ENCODE measurements at regions not wholly inside any gene's neighbourhood (a gene's known extent, or its start where the extent isn't known, plus 50 kb on each side); places are given as distances from the start of the nearest gene placed in this dataset.
"Not testable (repeated sequence)": the region's sequence is repeated elsewhere in the genome, so short reads cannot be mapped to it uniquely, and the experiment has no call there.

DNA sequence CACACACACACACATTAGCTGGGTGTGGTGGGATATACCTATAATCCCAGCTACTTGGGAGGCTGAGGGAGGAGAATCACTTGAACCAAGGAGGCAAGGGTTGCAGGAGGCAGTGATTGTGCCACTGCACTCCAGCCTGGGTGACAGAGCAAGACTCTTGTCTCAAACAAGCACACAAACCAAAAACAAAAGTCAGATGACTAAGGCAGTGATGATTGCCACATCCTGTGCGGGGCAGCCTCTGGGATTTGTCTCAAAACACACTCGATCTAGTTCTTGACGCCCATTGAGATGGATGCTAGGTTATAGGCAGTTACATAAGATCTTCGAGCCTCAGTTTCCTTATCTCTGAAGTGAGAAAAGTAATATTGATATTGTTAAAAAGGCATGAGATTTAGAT is 57.8 kb upstream of the NBPF8 start:
- WGBS = 88% methylated on average over 3 of the region's 4 CpGs
- DNase-seq (ENCODE audit: extremely low spot score); H3K27ac ChIP-seq (ENCODE audit: low read depth): not testable (repeated sequence)

DNA sequence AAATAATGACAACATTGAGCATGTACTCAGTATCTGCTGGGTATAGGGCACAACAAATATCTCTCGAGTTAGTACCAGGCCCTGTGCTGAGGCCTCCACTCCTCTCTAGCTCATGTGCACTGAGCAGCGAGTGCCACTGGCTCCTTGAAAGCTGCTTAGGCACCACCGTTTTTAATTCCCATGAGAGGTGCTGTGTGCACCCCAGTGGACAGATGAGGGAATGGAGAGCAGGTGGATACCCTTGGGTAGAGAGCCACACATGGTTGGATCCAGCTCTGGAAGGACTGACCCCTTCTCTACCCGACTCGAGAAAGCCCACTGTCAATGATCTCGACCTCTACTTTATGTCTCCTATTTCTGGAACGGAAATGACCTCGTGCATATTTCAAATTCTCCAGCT is 58.7 kb upstream of the NBPF8 start:
- not testable (repeated sequence) for H3K4me1 ChIP-seq (ENCODE audit: insufficient read depth); H3K36me3 ChIP-seq (ENCODE audit: insufficient read depth); H3K27ac ChIP-seq (ENCODE audit: low read depth); H3K4me3 ChIP-seq (ENCODE audit: low read depth, low read length); DNase-seq (ENCODE audit: extremely low spot score)
- WGBS = 53% methylated on average over 5 of the region's 8 CpGs

More for the DNA sequence above, 57.8 kb upstream of the NBPF8 start:
- H3K36me3 ChIP-seq (ENCODE audit: insufficient read depth); H3K4me3 ChIP-seq (ENCODE audit: low read depth, low read length); H3K4me1 ChIP-seq (ENCODE audit: insufficient read depth): not testable (repeated sequence)

DNA sequence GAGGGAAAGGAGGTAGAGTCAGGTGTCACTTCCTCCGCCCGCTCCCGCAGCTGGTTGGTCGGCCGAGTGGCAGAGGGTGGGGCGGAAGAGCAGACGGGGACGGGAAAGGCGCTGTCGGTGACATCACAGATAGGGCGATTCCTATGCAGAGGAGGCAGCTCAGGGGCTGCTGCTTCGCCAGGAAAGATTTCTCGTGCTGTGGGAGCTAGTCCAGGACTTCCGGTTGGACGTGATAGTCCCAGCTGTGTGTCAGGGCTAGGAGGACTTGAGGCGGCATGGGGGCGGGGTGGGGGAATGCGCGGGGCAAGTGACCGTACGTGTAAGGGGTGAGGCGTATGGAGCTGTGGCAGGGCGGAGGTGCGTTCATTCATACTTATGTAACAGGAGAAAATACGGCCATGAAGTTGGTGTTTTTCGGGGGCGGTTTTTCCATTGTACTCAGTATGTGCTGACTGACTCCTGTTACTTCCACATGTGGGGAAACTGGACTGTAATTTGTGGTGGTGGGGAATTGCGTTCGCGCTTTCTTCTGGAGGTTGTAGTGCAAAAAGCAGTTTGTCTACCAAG is 60.1 kb upstream of the NBPF8 start:
- H3K27ac ChIP-seq (ENCODE audit: low read depth); DNase-seq (ENCODE audit: extremely low spot score); H3K4me1 ChIP-seq (ENCODE audit: insufficient read depth); H3K36me3 ChIP-seq (ENCODE audit: insufficient read depth): not testable (repeated sequence)
- WGBS = 13% methylated on average over 20 of the region's 30 CpGs
- H3K4me3 ChIP-seq (ENCODE audit: low read depth, low read length) = peak overlapping the region; percentile 9

DNA sequence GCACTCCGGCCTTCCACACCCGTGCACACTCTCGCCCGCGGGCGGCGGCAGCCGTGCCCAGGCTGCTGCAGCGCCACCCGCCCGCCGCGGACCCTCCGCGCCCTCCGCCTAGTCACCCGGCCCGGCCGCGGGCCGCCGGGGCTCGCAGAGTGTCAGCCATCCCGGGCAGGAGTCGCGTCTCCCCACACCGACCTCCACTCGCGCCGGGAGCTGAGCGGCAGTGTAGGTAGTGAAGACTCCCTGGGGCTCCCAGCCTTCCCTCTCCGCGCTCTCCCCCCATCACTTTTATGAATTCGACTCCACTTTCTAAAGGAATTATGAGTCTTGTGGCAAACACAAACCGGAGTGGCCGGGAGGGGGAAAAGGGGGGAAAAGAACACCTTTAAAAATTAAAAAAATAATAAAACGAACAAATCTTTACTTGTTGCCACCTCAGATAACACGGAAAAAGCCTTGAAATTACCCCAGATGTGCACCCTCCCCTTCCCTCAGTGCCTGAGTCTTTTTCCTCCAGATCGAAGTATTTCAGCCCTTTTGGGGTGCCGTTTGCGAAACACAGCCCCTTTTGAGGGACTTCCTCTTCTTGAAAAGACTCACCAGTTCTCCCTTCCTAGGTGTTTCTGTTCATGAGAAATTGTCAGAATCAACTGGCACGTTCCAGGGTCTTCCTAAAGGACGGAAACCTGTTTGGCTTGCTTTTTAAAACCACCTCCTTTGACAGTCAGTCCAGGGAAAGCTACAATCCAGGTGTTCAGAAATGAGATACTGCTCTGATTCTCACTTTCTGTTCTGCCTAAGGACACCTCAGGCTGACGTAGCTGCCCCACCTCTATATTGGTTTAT is 72.4 kb upstream of the NBPF8 start:
- DNase-seq (ENCODE audit: extremely low spot score); H3K36me3 ChIP-seq (ENCODE audit: insufficient read depth); H3K27ac ChIP-seq (ENCODE audit: low read depth): not testable (repeated sequence)

DNA sequence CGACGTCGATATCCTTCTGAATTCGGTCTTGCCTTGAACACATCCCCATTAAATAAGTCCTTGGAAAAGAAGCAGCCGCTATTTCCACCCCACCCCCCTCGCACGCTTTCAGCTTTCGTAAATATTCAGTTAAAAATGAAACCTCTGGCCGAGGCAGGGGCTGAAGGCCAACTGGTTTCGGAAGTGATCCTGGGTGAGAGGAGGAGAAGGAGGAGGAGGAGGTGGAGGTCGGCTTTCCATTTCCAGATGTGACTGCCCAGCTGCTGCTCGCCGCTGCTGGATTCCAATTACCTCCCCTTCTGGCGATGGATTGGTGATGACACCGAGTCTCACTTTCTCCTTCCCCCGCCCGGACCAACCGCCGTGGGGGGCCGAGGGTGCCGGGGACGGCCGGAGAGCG is 73.1 kb upstream of the NBPF8 start:
- H3K4me1 ChIP-seq (ENCODE audit: insufficient read depth); DNase-seq (ENCODE audit: extremely low spot score); H3K27ac ChIP-seq (ENCODE audit: low read depth); H3K36me3 ChIP-seq (ENCODE audit: insufficient read depth): not testable (repeated sequence)
- 0% methylated on average over 15 of the region's 24 CpGs for WGBS
- H3K4me3 ChIP-seq (ENCODE audit: low read depth, low read length) = peak overlapping the region; percentile 39

More for the DNA sequence above, 72.4 kb upstream of the NBPF8 start:
- not testable (repeated sequence) for H3K4me1 ChIP-seq (ENCODE audit: insufficient read depth); H3K4me3 ChIP-seq (ENCODE audit: low read depth, low read length)
- WGBS = 2% methylated on average over 25 of the region's 44 CpGs

DNA sequence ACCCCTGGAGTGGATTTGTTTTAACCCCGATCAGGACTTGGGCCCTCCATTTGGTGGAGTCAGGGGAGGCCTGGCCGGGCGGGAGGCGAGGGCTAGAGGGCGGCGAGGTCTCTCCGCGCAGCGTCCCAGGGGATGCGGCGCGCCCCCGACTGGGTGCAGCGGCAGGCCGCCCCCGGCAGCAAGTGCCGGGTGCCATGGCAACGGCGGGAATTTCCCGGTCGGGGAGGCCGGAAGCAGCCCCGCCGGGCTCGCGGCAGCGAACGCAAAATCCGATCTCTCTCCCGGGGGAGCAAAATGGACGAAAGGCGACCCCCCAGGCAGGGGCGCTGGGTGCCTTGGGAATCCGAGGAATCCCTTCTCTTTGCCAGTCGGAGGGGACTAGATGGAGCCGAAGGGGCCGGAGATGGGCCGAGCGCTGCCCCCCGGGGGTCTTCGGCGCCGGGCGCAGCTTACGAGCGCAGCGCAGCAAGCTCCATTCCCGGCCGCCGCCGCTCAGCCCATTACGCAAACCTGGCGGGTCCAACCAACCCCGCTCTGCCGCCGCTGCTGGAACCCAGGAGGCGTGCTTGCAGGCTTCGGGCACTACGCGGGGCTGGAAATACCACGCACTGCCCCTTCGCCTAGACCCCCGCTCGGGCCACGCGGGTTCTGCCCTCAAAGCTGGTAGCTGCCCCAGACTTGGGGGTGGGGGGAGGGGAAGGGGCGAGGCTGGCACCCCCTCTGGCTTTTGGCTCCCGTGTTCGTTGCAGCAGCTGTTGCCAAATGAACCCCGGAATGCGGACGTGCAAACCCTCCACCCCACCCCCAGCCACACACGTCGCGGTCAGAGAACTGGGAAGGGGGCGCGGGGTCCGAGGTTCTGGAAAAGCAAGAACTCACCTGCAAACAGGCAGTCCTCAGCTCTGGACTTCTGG is 73.7 kb upstream of the NBPF8 start:
- Histone ChIP-seq H3K4me3 (ENCODE audit: low read depth, low read length) (peak overlapping the region; percentile 39), H3K27ac (ENCODE audit: low read depth) (peak overlapping the region; percentile 59)
- not testable (repeated sequence) for DNase-seq (ENCODE audit: extremely low spot score); H3K4me1 ChIP-seq (ENCODE audit: insufficient read depth); H3K36me3 ChIP-seq (ENCODE audit: insufficient read depth)
- under 1% methylated on average over 36 of the region's 78 CpGs for WGBS

DNA sequence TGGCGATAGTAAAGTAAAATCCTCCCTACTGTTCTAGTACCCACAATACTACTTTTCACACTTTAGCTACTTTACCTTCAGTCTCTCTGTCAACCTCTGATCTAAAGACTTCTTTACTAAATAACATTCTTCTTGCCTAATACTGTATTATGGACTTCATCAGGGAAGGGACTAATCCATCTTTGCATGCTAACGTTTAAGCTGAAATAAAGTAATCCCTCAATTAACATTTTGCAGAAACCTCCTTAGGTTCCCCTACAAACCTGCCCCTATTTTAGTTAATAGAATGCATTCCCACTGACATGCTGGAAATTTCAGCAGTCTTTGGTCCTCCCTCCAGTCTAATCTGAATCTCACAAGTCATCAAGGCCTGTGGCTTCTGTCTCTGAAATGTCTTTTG is 99.1 kb upstream of the NBPF8 start:
- H3K4me3 ChIP-seq (ENCODE audit: low read depth, low read length) = not testable (repeated sequence)
- no CpG with 5 or more reads among the region's 2 CpGs for WGBS

DNA sequence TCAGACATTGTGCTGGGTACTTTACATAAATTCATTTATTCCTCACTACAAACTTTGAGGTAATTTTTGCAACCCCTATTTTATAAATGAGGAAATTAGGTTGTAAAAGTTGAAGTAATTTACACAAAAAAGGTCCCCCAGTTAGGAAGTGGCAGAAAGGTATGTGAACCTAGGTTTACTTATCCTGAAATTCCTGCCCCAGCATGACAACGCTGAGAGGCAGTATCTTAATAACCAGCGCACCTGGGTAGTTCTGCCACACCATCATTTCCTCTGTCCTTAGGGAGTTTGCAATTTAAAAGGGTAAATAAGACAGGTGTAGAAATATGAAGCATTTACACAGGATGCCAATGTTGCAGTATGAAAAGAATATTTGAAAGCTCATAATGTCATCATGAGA is 102.9 kb upstream of the NBPF8 start:
- not testable (repeated sequence) for H3K36me3 ChIP-seq (ENCODE audit: insufficient read depth); H3K27ac ChIP-seq (ENCODE audit: low read depth); DNase-seq (ENCODE audit: extremely low spot score); H3K4me1 ChIP-seq (ENCODE audit: insufficient read depth); H3K4me3 ChIP-seq (ENCODE audit: low read depth, low read length)
- WGBS = no CpG with 5 or more reads among the region's 2 CpGs

More for the DNA sequence above, 99.1 kb upstream of the NBPF8 start:
- not testable (repeated sequence) for H3K4me1 ChIP-seq (ENCODE audit: insufficient read depth); H3K27ac ChIP-seq (ENCODE audit: low read depth); H3K36me3 ChIP-seq (ENCODE audit: insufficient read depth); DNase-seq (ENCODE audit: extremely low spot score)

DNA sequence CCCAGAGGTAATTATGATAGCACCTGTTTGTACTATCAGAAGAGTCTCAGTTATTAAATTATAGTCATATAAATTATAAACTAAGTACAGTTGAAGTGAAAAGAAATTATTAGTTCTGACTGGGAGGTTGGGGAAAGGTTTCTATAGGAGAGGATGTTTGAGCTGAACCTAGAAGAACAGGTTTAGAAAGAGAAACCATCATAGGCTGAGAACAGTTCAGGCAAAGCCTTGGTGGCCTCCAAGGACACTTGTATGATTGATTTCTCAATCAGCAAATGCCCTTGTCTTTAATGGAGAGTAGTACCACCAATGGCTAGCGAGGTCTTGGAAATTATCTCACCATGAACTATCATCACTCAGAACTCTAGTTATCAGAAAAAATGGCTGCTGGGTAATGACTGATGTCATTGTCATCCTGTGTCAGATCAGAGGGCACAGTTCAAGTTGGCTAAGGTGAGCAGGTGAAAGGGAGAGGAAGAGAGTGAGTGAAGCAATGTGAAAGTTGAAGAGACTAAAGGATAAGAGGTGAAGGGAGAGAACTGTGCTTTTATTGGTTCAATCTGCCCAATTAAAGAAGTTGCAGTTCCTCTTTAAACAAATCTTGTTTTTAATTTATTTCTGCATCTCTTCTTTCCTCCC is 105.8 kb upstream of the NBPF8 start:
- H3K4me1 ChIP-seq (ENCODE audit: insufficient read depth); DNase-seq (ENCODE audit: extremely low spot score); H3K4me3 ChIP-seq (ENCODE audit: low read depth, low read length); H3K27ac ChIP-seq (ENCODE audit: low read depth); H3K36me3 ChIP-seq (ENCODE audit: insufficient read depth): not testable (repeated sequence)
- WGBS = no CpG with 5 or more reads among the region's 1 CpG

DNA sequence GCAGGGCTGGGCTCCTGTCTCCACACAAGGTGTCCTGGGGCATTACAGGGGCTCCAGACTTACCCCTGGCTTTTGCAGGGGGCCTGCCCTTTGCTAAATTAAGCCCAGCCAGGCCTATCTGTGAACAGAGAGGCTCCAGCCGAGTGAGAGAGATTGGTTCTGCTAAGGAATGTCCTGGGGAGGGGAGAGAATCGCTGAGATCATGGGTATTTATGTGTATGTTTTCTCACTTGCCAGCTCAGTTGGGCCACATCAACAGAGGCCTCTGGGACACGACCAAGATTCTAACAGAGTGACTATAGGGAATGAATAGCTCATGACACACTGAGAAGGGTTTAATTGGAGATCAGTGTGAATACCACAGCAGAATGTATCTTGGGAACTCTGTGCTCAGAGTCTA is 109.8 kb upstream of the NBPF8 start:
- not testable (repeated sequence) for H3K36me3 ChIP-seq (ENCODE audit: insufficient read depth); H3K4me1 ChIP-seq (ENCODE audit: insufficient read depth); DNase-seq (ENCODE audit: extremely low spot score); H3K4me3 ChIP-seq (ENCODE audit: low read depth, low read length); H3K27ac ChIP-seq (ENCODE audit: low read depth)
- WGBS = no CpG with 5 or more reads among the region's 3 CpGs

DNA sequence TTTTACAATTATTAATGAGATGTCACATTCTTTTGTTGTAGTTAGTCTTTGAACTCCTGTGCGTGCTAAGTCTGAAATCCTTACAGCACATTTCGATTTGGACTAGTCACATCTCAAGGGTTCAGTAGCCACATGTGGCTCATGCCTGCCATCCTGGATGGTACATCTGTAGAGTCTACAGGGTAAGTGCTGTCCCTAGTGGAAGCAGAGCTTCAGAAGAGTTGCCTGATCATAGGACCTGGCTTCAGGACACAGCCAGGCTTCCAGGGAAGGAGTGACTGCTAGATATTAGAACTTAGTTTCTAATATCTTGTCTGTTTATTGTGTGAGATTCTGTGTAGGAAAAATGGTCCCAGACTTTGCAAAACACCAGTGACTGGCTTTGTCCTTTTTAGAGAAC is 110.5 kb upstream of the NBPF8 start:
- WGBS = no CpG with 5 or more reads among the region's 2 CpGs
- not testable (repeated sequence) for H3K27ac ChIP-seq (ENCODE audit: low read depth); DNase-seq (ENCODE audit: extremely low spot score); H3K4me1 ChIP-seq (ENCODE audit: insufficient read depth); H3K36me3 ChIP-seq (ENCODE audit: insufficient read depth); H3K4me3 ChIP-seq (ENCODE audit: low read depth, low read length)

DNA sequence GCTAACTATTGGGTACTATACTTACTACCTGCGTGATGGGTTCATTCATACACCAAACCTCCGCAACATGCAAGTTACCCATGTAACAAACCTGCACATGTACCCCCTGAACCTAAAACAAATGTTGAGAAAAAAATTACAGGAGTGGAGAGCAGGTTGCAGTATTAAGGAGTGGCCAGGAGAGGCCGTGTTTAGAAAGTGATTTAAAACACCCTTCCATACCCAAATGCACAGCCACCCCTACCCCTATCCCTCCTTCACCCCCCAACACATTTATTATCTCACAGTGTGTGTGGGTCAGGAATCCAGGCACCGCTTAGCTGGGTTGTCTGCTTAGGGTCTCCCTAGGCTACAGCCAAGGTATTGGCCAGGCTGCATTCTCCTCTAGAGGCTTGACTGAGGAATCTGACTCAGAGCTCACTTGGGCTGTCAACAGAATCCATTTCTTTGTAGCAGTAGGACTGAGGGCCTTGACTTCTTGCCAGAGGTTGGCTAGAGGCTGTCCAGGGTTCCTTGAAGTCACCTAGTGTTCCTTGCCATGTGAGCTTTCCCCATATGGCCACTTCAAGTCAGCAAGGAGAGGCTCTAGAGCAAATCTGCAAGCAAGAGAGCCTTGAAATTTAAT is 115.3 kb upstream of the NBPF8 start:
- not testable (repeated sequence) for H3K4me1 ChIP-seq (ENCODE audit: insufficient read depth); H3K36me3 ChIP-seq (ENCODE audit: insufficient read depth); H3K4me3 ChIP-seq (ENCODE audit: low read depth, low read length); H3K27ac ChIP-seq (ENCODE audit: low read depth); DNase-seq (ENCODE audit: extremely low spot score)
- WGBS = 81% methylated on average over 2 of the region's 4 CpGs

DNA sequence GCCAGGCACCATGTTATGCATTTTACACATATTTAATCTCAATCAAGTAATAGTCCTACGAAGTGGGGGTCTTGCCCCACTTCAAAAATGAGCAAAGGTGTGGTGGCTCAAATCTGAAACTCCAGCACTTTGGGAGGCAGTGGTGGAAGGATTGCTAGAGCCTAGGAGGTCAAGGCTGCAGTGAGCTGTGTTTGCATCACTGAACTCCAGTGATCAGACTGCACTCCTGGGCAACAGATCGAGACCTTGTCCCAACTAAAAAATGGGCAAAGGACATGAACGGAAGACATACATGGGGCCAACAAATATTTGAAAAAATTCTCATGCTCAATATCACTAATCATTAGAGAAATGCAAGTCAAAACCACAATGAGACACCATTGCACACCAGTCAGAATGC is 116.3 kb upstream of the NBPF8 start:
- H3K4me1 ChIP-seq (ENCODE audit: insufficient read depth); H3K36me3 ChIP-seq (ENCODE audit: insufficient read depth); H3K27ac ChIP-seq (ENCODE audit: low read depth); H3K4me3 ChIP-seq (ENCODE audit: low read depth, low read length); DNase-seq (ENCODE audit: extremely low spot score): not testable (repeated sequence)
- WGBS = no CpG with 5 or more reads among the region's 3 CpGs
